HG03159 (cell line): ENCODE measurements at regions not wholly inside any gene's neighbourhood (a gene's known extent, or its start where the extent isn't known, plus 50 kb on each side); places are given as distances from the start of the nearest gene placed in this dataset.

Source experiments
- ATAC-seq: cut with Tn5 transposase; IDR thresholded peaks from one replicate; pipeline ENCODE4 v1.9.1; 2021; ENCODE audit warnings: mild to moderate bottlenecking, moderate library complexity; ENCODE audit not compliant: unreplicated experiment

GRCh38 chr20:19073584-19074218, 138.7 kb upstream of the SLC24A3 start:
- ATAC-seq = no peak

GRCh38 chr20:19074356-19074755, 138.1 kb upstream of the SLC24A3 start:
- no peak for ATAC-seq

- peak; percentile 43 for ATAC-seq
Measured at GRCh38 chr20:19074828-19075516, 137.5 kb upstream of the SLC24A3 start.

- no peak for ATAC-seq
Measured at GRCh38 chr20:19077370-19078220, 134.8 kb upstream of the SLC24A3 start.

GRCh38 chr20:19078448-19079373, 133.7 kb upstream of the SLC24A3 start:
- ATAC-seq = no peak

- ATAC-seq = no peak
Measured at GRCh38 chr20:19079536-19080299, 132.7 kb upstream of the SLC24A3 start.

GRCh38 chr20:19081937-19082336, 130.5 kb upstream of the SLC24A3 start:
- no peak for ATAC-seq

- no peak for ATAC-seq
Measured at GRCh38 chr20:19083136-19083621, 129.3 kb upstream of the SLC24A3 start.

- ATAC-seq = no peak
Measured at GRCh38 chr20:19090332-19090731, 122.1 kb upstream of the SLC24A3 start.

- ATAC-seq = no peak
Measured at GRCh38 chr20:19094959-19095541, 117.4 kb upstream of the SLC24A3 start.

- no peak for ATAC-seq
Measured at GRCh38 chr20:19095762-19096161, 116.7 kb upstream of the SLC24A3 start.

GRCh38 chr20:19096843-19097242, 115.6 kb upstream of the SLC24A3 start:
- no peak for ATAC-seq

- ATAC-seq = no peak
Measured at GRCh38 chr20:19098117-19098516, 114.3 kb upstream of the SLC24A3 start.

- no peak for ATAC-seq
Measured at GRCh38 chr20:19098806-19099578, 113.5 kb upstream of the SLC24A3 start.

- no peak for ATAC-seq
Measured at GRCh38 chr20:19099596-19100545, 112.6 kb upstream of the SLC24A3 start.

- no peak for ATAC-seq
Measured at GRCh38 chr20:19100975-19101374, 111.5 kb upstream of the SLC24A3 start.

- no peak for ATAC-seq
Measured at GRCh38 chr20:19104186-19104585, 108.3 kb upstream of the SLC24A3 start.

- no peak for ATAC-seq
Measured at GRCh38 chr20:19108155-19108554, 104.3 kb upstream of the SLC24A3 start.
